Progenitor cell of endocrine pancreas (in vitro differentiated cells): ENCODE measurements at regions not wholly inside any gene's neighbourhood (a gene's known extent, or its start where the extent isn't known, plus 50 kb on each side); places are given as distances from the start of the nearest gene placed in this dataset.

Experiments used
- DNase-seq: peaks from one replicate; pipeline ENCODE4 v3.0.0; 2021; ENCODE audit warnings: low spot score; ENCODE audit not compliant: unreplicated experiment
- H3K27ac Mint-ChIP-seq: 2 replicates; pipeline ENCODE4 v1.8.0; 2021; ENCODE audit warnings: mild to moderate bottlenecking, moderate library complexity, mixed read lengths
- H3K27me3 Mint-ChIP-seq: 2 replicates; pipeline ENCODE4 v1.8.0; 2021; ENCODE audit warnings: mixed read lengths
- H3K36me3 Mint-ChIP-seq: 2 replicates; pipeline ENCODE4 v1.8.0; 2022; ENCODE audit warnings: mixed read lengths; ENCODE audit not compliant: insufficient read depth
- H3K4me1 Mint-ChIP-seq: 2 replicates; pipeline ENCODE4 v1.8.0; 2021; ENCODE audit warnings: low read depth, mixed read lengths
- H3K4me3 Mint-ChIP-seq: 2 replicates; pipeline ENCODE4 v1.8.0; 2021; ENCODE audit warnings: low read depth, mild to moderate bottlenecking, moderate library complexity, mixed read lengths
- H3K9me3 Mint-ChIP-seq: 2 replicates; pipeline ENCODE4 v1.8.0; 2021; ENCODE audit warnings: low read depth, mixed read lengths
- CTCF ChIP-seq: fragments of 200-600 bp; sonication (generic); IDR thresholded peaks from one replicate; pipeline ENCODE4 v1.5.0; 2021; ENCODE audit warnings: antibody characterized with exemption, mild to moderate bottlenecking; ENCODE audit not compliant: unreplicated experiment

GRCh38 chr1:23625929-23626535, 65.6 kb upstream of the RPL11 start:
- no peak for TF ChIP-seq CTCF
- H3K4me1 Mint-ChIP-seq, result peaks cover 11% of the 10 kb centered on the region
- H3K27me3 Mint-ChIP-seq, result peaks cover 4% of the 10 kb centered on the region
- H3K9me3 Mint-ChIP-seq, result no peaks in the 10 kb centered on the region
- H3K4me3 Mint-ChIP-seq, result no peak overlapping the region
- no peak for DNase-seq
- H3K27ac Mint-ChIP-seq, result no peak overlapping the region
- no peaks in the 10 kb centered on the region for H3K36me3 Mint-ChIP-seq

GRCh38 chr1:23625459-23625858, 66.1 kb upstream of the RPL11 start:
- no peak for TF ChIP-seq CTCF
- peaks cover 16% of the 10 kb centered on the region for H3K4me1 Mint-ChIP-seq
- H3K4me3 Mint-ChIP-seq, result no peak overlapping the region
- H3K36me3 Mint-ChIP-seq, result no peaks in the 10 kb centered on the region
- peaks cover 10% of the 10 kb centered on the region for H3K27me3 Mint-ChIP-seq
- H3K9me3 Mint-ChIP-seq, result no peaks in the 10 kb centered on the region
- DNase-seq, result no peak
- H3K27ac Mint-ChIP-seq, result no peak overlapping the region

GRCh38 chr1:23624440-23624839, 65.1 kb upstream of the ID3 start:
- Mint-ChIP-seq H3K9me3 (no peaks in the 10 kb centered on the region), H3K36me3 (no peaks in the 10 kb centered on the region), H3K27ac (no peak overlapping the region), H3K27me3 (peaks cover 13% of the 10 kb centered on the region), H3K4me3 (no peak overlapping the region), H3K4me1 (peaks cover 22% of the 10 kb centered on the region)
- TF ChIP-seq CTCF, result no peak
- no peak for DNase-seq

GRCh38 chr1:23622284-23622683, 63.0 kb upstream of the ID3 start:
- no peaks in the 10 kb centered on the region for H3K36me3 Mint-ChIP-seq
- no peak overlapping the region for H3K4me3 Mint-ChIP-seq
- no peak for TF ChIP-seq CTCF
- H3K27me3 Mint-ChIP-seq, result peaks cover 21% of the 10 kb centered on the region
- DNase-seq, result no peak
- H3K9me3 Mint-ChIP-seq, result no peaks in the 10 kb centered on the region
- peaks cover 14% of the 10 kb centered on the region for H3K4me1 Mint-ChIP-seq
- H3K27ac Mint-ChIP-seq, result no peak overlapping the region

GRCh38 chr1:23620605-23621004, 61.3 kb upstream of the ID3 start:
- TF ChIP-seq CTCF, result no peak
- peaks cover 12% of the 10 kb centered on the region for H3K4me1 Mint-ChIP-seq
- peak overlapping the region; percentile 26 for H3K27ac Mint-ChIP-seq
- H3K27me3 Mint-ChIP-seq, result peaks cover 23% of the 10 kb centered on the region
- peak overlapping the region; percentile 0 for H3K4me3 Mint-ChIP-seq
- H3K9me3 Mint-ChIP-seq, result no peaks in the 10 kb centered on the region
- no peak for DNase-seq
- no peaks in the 10 kb centered on the region for H3K36me3 Mint-ChIP-seq
